GM12878 (cell line): ENCODE measurements at regions not wholly inside any gene's neighbourhood (a gene's known extent, or its start where the extent isn't known, plus 50 kb on each side); places are given as distances from the start of the nearest gene placed in this dataset.
A peak's percentile ranks its signal among the peaks of the same experiment; 100 is the strongest.
"Not testable (repeated sequence)": the region's sequence is repeated elsewhere in the genome, so short reads cannot be mapped to it uniquely, and the experiment has no call there.

Experiments
- ATAC-seq: fragments of 200-7000 bp; cut with Tn5 transposase; 3 replicates; pipeline ENCODE4 v1.9.1; 2020; ENCODE audit warnings: mild to moderate bottlenecking, moderate library complexity
- BruUV-seq: library from RNA; stranded (reverse); fragments of 400-500 nt; replicated peaks from 2 replicates; lab custom pipeline; 2021; lab: Mats Ljungman, UMichigan
- CTCF ChIA-PET: fragments of 300-600 bp; sonication (Branson Sonifier 250); formaldehyde crosslinking; extraction: SDS; loops from one replicate; lab custom pipeline; 2021; ENCODE audit warnings: inconsistent platforms; lab: Yijun Ruan, JAX
- POLR2A ChIA-PET: fragments of 350-600 bp; formaldehyde crosslinking; extraction: SDS; loops from one replicate; lab custom pipeline; 2021; ENCODE audit warnings: inconsistent platforms; lab: Charles Lee
- RAD21 ChIA-PET: fragments of 300-600 bp; sonication (Branson Sonifier 250); formaldehyde crosslinking; loops from one replicate; lab custom pipeline; 2023; ENCODE audit warnings: antibody characterized with exemption; ENCODE audit not compliant: unreplicated experiment; lab: Charles Lee
- SMC1A ChIA-PET: fragments of 300-600 bp; sonication (Branson Sonifier 250); formaldehyde crosslinking; loops from one replicate; lab custom pipeline; 2023; ENCODE audit not compliant: unreplicated experiment, uncharacterized antibody; lab: Charles Lee
- DNase-seq: peaks from one replicate; pipeline ENCODE4 v3.0.0-alpha.2; 2011; ENCODE audit warnings: low read depth, low spot score
- FAIRE-seq: peaks from 3 replicates; lab custom pipeline; 2011; peaks lifted over from hg19 to GRCh38; lab: Jason Lieb, UNC
- H2AFZ ChIP-seq: 2 replicates; pipeline ENCODE4 v1.6.0; 2011; ENCODE audit warnings: low read depth, low read length, control low read depth; ENCODE audit not compliant: control insufficient read depth
- H3K27ac ChIP-seq: 2 replicates; pipeline ENCODE4 v1.5.1; 2011; ENCODE audit warnings: control low read depth; ENCODE audit not compliant: control insufficient read depth, insufficient read depth
- H3K27me3 ChIP-seq, 2 experiments: replicated peaks in 1 of 2; 2 replicates each; pipeline versions ENCODE4 v1.6.0 to v1.6.1; 2011; ENCODE audit warnings: low read length in 1 of 2; ENCODE audit not compliant: control insufficient read depth in 2 of 2, insufficient read depth in 2 of 2
- H3K36me3 ChIP-seq, 2 experiments: 2 replicates each; pipeline ENCODE4 v1.5.1; 2011; ENCODE audit warnings: low read length in 1 of 2; ENCODE audit not compliant: control insufficient read depth in 2 of 2, insufficient read depth in 2 of 2
- H3K4me1 ChIP-seq: 2 replicates; pipeline ENCODE4 v1.6.1; 2011; ENCODE audit warnings: mild to moderate bottlenecking, low read length, moderate library complexity, mixed read lengths; ENCODE audit not compliant: control insufficient read depth, insufficient read depth
- H3K4me2 ChIP-seq: 2 replicates; pipeline ENCODE4 v1.6.0; 2011; ENCODE audit warnings: control low read depth; ENCODE audit not compliant: control insufficient read depth, insufficient read depth
- H3K4me3 ChIP-seq: fragments of 200-600 bp; sonication (generic); 2 replicates; pipeline ENCODE4 v1.5.1; 2016
- H3K79me2 ChIP-seq: 2 replicates; pipeline ENCODE4 v1.6.0; 2011; ENCODE audit warnings: low read length; ENCODE audit not compliant: control insufficient read depth, insufficient read depth
- H3K9ac ChIP-seq: 2 replicates; pipeline ENCODE4 v1.8.0; 2011; ENCODE audit warnings: low read length, control low read depth, mixed read lengths; ENCODE audit not compliant: control insufficient read depth, insufficient read depth
- H3K9me3 ChIP-seq: replicated peaks from 3 replicates; pipeline ENCODE4 v1.5.1; 2011; ENCODE audit warnings: mild to moderate bottlenecking, low read length; ENCODE audit not compliant: control insufficient read depth, insufficient read depth
- H4K20me1 ChIP-seq: 2 replicates; pipeline ENCODE4 v1.6.0; 2011; ENCODE audit not compliant: control insufficient read depth, insufficient read depth
- BHLHE40 ChIP-seq, 2 experiments: fragments of 450-650 bp in 1 of 2; IDR thresholded peaks; 2 replicates each; pipeline ENCODE4 v1.6.1; 2011 to 2017; ENCODE audit warnings: low read depth in 2 of 2, borderline replicate concordance in 1 of 2, improper control_type of control experiment in 1 of 2, low read length in 1 of 2, mild to moderate bottlenecking in 1 of 2
- IKZF2 ChIP-seq, 2 experiments: fragments of 450-650 bp; IDR thresholded peaks; 2 replicates each; pipeline ENCODE4 v1.6.1; 2017; ENCODE audit warnings: mild to moderate bottlenecking in 2 of 2, moderate library complexity in 2 of 2
- MEF2B ChIP-seq: fragments of 450-650 bp; IDR thresholded peaks from 2 replicates; pipeline ENCODE4 v1.6.1; 2018; ENCODE audit warnings: mild to moderate bottlenecking, moderate library complexity; ENCODE audit not compliant: partially characterized antibody, poor library complexity, severe bottlenecking
- NFYA ChIP-seq: IDR thresholded peaks from 2 replicates; pipeline ENCODE4 v1.6.1; 2011; ENCODE audit warnings: low read depth, mild to moderate bottlenecking, low read length, improper control_type of control experiment, borderline replicate concordance
- PAX5 ChIP-seq: IDR thresholded peaks from 2 replicates; pipeline ENCODE4 v1.6.1; 2011; ENCODE audit warnings: low read depth, low read length, borderline replicate concordance
- POU2F2 ChIP-seq: IDR thresholded peaks from 3 replicates; pipeline ENCODE4 v1.6.1; 2011; ENCODE audit warnings: low read depth, mild to moderate bottlenecking, low read length, borderline replicate concordance
- RAD51 ChIP-seq: fragments of 450-650 bp; IDR thresholded peaks from 2 replicates; pipeline ENCODE4 v1.6.1; 2016; ENCODE audit warnings: moderate library complexity, mild to moderate bottlenecking, inconsistent platforms
- USF2 ChIP-seq: IDR thresholded peaks from 2 replicates; pipeline ENCODE4 v1.6.1; 2011; ENCODE audit warnings: low read depth, low read length, improper control_type of control experiment, borderline replicate concordance
- WGBS: methylation state at CpG from one replicate; pipeline ENCODE4 v1.1.6; 2016; ENCODE audit warnings: low lambda C conversion rate; ENCODE audit not compliant: insufficient replicate concordance, insufficient coverage; ENCODE audit errors: missing lambda C conversion rate; 5-methylcytosine and 5-hydroxymethylcytosine counted together
- in situ Hi-C: fragments of 300-500 bp; cut with MboI; formaldehyde crosslinking; loops from 9 replicates; pipeline ENCODE4 v1.14.3; 2018; ENCODE audit warnings: mixed read lengths
- intact Hi-C: fragments of 100-400 bp; cut with micrococcal nuclease; formaldehyde crosslinking; loops from one replicate; pipeline ENCODE4 v1.14.2; 2022; ENCODE audit not compliant: unreplicated experiment
- TF ChIP-seq, protein P1 (sequence below): fragments of 450-650 bp; IDR thresholded peaks from 2 replicates; pipeline ENCODE4 v1.6.1; 2017; ENCODE audit warnings: antibody characterized with exemption, mild to moderate bottlenecking, moderate library complexity

- 0% methylated on average over 1 of the region's 2 CpGs for WGBS
- H3K9me3 ChIP-seq, CTCF ChIA-PET, H3K4me1 ChIP-seq, H4K20me1 ChIP-seq, H3K36me3 ChIP-seq, in situ Hi-C loops, H3K79me2 ChIP-seq, SMC1A ChIA-PET, H3K9ac ChIP-seq, RAD21 ChIA-PET, H3K4me3 ChIP-seq, H3K27me3 ChIP-seq, H2AFZ ChIP-seq, H3K27ac ChIP-seq, POLR2A ChIA-PET, BruUV-seq, FAIRE-seq, H3K4me2 ChIP-seq: not testable (repeated sequence)
- TF ChIP-seq BHLHE40 (IDR thresholded peaks at IDR 0.05; ENCODE audit: borderline replicate concordance in 1 of 2, low read depth in 2 of 2, low read length in 1 of 2) (peak; percentile 30 to 84; a peak in 3 of 4 replicates), IKZF2 (IDR thresholded peaks at IDR 0.05) (peak in 1 of 2 experiments; percentile 18; a peak in 1 of 4 replicates), RAD51 (0 out of 2 replicates have a peak, but pooled peaks have one; percentile 23), MEF2B (peak; percentile 53)
- peak; percentile 27 for DNase-seq
- ATAC-seq: peak; percentile 66
- intact Hi-C loops: loop anchor here (2.0 kb wide), 1 partner anchor 460 kb away; no protein-coding TSS in a partner anchor
Observed at GRCh38 chr5:40225147-40225546, 454.6 kb upstream of the PTGER4 start.

GRCh38 chr5:40224421-40224820, 455.3 kb upstream of the PTGER4 start:
- CTCF ChIA-PET: no interaction called here
- Histone ChIP-seq H3K9ac (no peak overlapping the region), H3K79me2 (no peaks in the 10 kb centered on the region), H3K4me2 (peak overlapping the region; percentile 46), H3K9me3 (no peaks in the 10 kb centered on the region), H4K20me1 (no peaks in the 10 kb centered on the region)
- peak; percentile 23 for ATAC-seq
- FAIRE-seq: peak; percentile 41
- RAD21 ChIA-PET: interaction anchor here (2.0 kb wide), 1 partner anchor 462 kb away, joined by 4 read pairs; no protein-coding TSS in a partner anchor
- TF ChIP-seq USF2: no peak
- no peak for TF ChIP-seq POU2F2
- TF ChIP-seq, protein P1, sequence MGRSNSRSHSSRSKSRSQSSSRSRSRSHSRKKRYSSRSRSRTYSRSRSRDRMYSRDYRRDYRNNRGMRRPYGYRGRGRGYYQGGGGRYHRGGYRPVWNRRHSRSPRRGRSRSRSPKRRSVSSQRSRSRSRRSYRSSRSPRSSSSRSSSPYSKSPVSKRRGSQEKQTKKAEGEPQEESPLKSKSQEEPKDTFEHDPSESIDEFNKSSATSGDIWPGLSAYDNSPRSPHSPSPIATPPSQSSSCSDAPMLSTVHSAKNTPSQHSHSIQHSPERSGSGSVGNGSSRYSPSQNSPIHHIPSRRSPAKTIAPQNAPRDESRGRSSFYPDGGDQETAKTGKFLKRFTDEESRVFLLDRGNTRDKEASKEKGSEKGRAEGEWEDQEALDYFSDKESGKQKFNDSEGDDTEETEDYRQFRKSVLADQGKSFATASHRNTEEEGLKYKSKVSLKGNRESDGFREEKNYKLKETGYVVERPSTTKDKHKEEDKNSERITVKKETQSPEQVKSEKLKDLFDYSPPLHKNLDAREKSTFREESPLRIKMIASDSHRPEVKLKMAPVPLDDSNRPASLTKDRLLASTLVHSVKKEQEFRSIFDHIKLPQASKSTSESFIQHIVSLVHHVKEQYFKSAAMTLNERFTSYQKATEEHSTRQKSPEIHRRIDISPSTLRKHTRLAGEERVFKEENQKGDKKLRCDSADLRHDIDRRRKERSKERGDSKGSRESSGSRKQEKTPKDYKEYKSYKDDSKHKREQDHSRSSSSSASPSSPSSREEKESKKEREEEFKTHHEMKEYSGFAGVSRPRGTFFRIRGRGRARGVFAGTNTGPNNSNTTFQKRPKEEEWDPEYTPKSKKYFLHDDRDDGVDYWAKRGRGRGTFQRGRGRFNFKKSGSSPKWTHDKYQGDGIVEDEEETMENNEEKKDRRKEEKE: no peak
- TF ChIP-seq NFYA: no peak
- no peak for TF ChIP-seq PAX5
- TF ChIP-seq, all 136 proteins: peak for 0
- ChIA-PET SMC1A (interaction anchor here (1.1 kb wide), 1 partner anchor 461 kb away, joined by 3 read pairs; no protein-coding TSS in a partner anchor), POLR2A (no interaction called here)
- in situ Hi-C loops (no loop called here), intact Hi-C loops (loop anchor here (2.0 to 5.0 kb wide), 2 partner anchors 263 to 460 kb away; no protein-coding TSS in a partner anchor)
- Histone ChIP-seq H3K36me3 (no peaks in the 10 kb centered on the region), H3K4me3 (no peak overlapping the region), H3K27me3 (no peaks in the 10 kb centered on the region), H3K4me1 (peaks cover 5% of the 10 kb centered on the region; the same call in 1 of the 2 replicates), H3K27ac (no peak overlapping the region; the same call in 1 of the 2 replicates), H2AFZ (no peak overlapping the region)
- BruUV-seq: no TSS peak
- DNase-seq: no peak
- WGBS: 0% methylated on average over 2 of the region's 2 CpGs
